PC-9 (cell line): ENCODE measurements at regions not wholly inside any gene's neighbourhood (a gene's known extent, or its start where the extent isn't known, plus 50 kb on each side); places are given as distances from the start of the nearest gene placed in this dataset.

Source experiments
- BruUV-seq: library from RNA; stranded (reverse); fragments of 400-500 nt; replicated peaks from 2 replicates; lab custom pipeline; 2021; lab: Mats Ljungman, UMichigan
- CTCF ChIA-PET: fragments of 300-600 bp; sonication (Branson Sonifier 250); formaldehyde crosslinking; loops from one replicate; lab custom pipeline; 2022; ENCODE audit warnings: antibody characterized with exemption; lab: Charles Lee
- POLR2A ChIA-PET: fragments of 300-600 bp; sonication (Branson Sonifier 250); formaldehyde crosslinking; loops from one replicate; lab custom pipeline; 2022; ENCODE audit warnings: antibody characterized with exemption; ENCODE audit not compliant: unreplicated experiment; lab: Charles Lee
- DNase-seq, 2 experiments: peaks; one replicate each; pipeline versions ENCODE4 v3.0.0 to v3.0.0-alpha.2; 2015 to 2022; ENCODE audit warnings: mixed read lengths in 1 of 2
- H2AFZ ChIP-seq: fragments of 200-600 bp; sonication (generic); 2 replicates; pipeline ENCODE4 v1.8.1; 2017; ENCODE audit warnings: antibody characterized with exemption
- H3F3A ChIP-seq: fragments of 200-600 bp; sonication (generic); 2 replicates; pipeline ENCODE4 v1.8.1; 2017; ENCODE audit warnings: antibody characterized with exemption, mild to moderate bottlenecking, low read depth; ENCODE audit not compliant: insufficient read depth
- H3K27ac ChIP-seq: fragments of 200-600 bp; sonication (generic); 2 replicates; pipeline ENCODE4 v1.6.1; 2016; ENCODE audit warnings: mixed run types
- H3K27me3 ChIP-seq: fragments of 200-600 bp; sonication (generic); 2 replicates; pipeline ENCODE4 v1.6.1; 2016; ENCODE audit warnings: low read depth, mixed run types; ENCODE audit not compliant: insufficient read depth
- H3K36me3 ChIP-seq: fragments of 200-600 bp; sonication (generic); 2 replicates; pipeline ENCODE4 v1.6.1; 2016; ENCODE audit warnings: low read depth, mixed run types
- H3K4me1 ChIP-seq: fragments of 200-600 bp; sonication (generic); replicated peaks from 2 replicates; pipeline ENCODE4 v1.6.1; 2016; ENCODE audit warnings: mixed run types; ENCODE audit not compliant: insufficient read depth
- H3K4me2 ChIP-seq: fragments of 200-600 bp; sonication (generic); 2 replicates; pipeline ENCODE4 v1.6.1; 2017; ENCODE audit warnings: mixed run types
- H3K4me3 ChIP-seq: fragments of 200-600 bp; sonication (generic); 2 replicates; pipeline ENCODE4 v1.6.1; 2016; ENCODE audit warnings: mixed run types
- H3K79me2 ChIP-seq: fragments of 200-600 bp; sonication (generic); 2 replicates; pipeline ENCODE4 v1.6.1; 2017; ENCODE audit warnings: low read depth, mixed run types
- H3K9me2 ChIP-seq: fragments of 200-600 bp; sonication (generic); 2 replicates; pipeline ENCODE4 v1.8.1; 2017; ENCODE audit warnings: mild to moderate bottlenecking; ENCODE audit not compliant: insufficient read depth
- H3K9me3 ChIP-seq: fragments of 200-600 bp; sonication (generic); 2 replicates; pipeline ENCODE4 v1.8.1; 2016; ENCODE audit warnings: low read depth; ENCODE audit not compliant: insufficient read depth
- H4K20me1 ChIP-seq: fragments of 200-600 bp; sonication (generic); 2 replicates; pipeline ENCODE4 v1.8.1; 2017; ENCODE audit not compliant: insufficient read depth
- CTCF ChIP-seq: fragments of 200-600 bp; sonication (generic); conservative IDR thresholded peaks from 2 replicates; pipeline ENCODE4 v1.6.1; 2017; ENCODE audit warnings: mixed run types, antibody characterized with exemption, mild to moderate bottlenecking, moderate library complexity
- EZH2 ChIP-seq: fragments of 200-600 bp; sonication (generic); IDR thresholded peaks from 2 replicates; pipeline ENCODE4 v1.8.0; 2017; ENCODE audit warnings: antibody characterized with exemption, low read depth
- intact Hi-C: fragments of 100-400 bp; cut with micrococcal nuclease; formaldehyde crosslinking; loops from one replicate; pipeline ENCODE4 v1.10.0; 2022; ENCODE audit not compliant: unreplicated experiment

GRCh38 chr2:220707261-220707660 is 864.8 kb downstream of the EPHA4 start:
- ChIA-PET POLR2A (interaction anchor here (0.5 to 0.6 kb wide), 2 partner anchors 85 to 941 kb away, joined by 3 to 5 read pairs; no protein-coding TSS in a partner anchor), CTCF (no interaction called here)
- DNase-seq: no peak
- intact Hi-C loops: no loop called here
- Histone ChIP-seq H4K20me1 (no peaks in the 10 kb centered on the region), H3K27ac (no peak overlapping the region), H3K27me3 (no peaks in the 10 kb centered on the region), H3K79me2 (no peaks in the 10 kb centered on the region), H3K4me3 (no peak overlapping the region), H3K9me3 (no peaks in the 10 kb centered on the region; the same call in 1 of the 2 replicates), H3K4me1 (no peaks in the 10 kb centered on the region), H3F3A (no peaks in the 10 kb centered on the region), H3K9me2 (no peaks in the 10 kb centered on the region), H2AFZ (no peak overlapping the region), H3K4me2 (no peak overlapping the region), H3K36me3 (no peaks in the 10 kb centered on the region)
- TF ChIP-seq CTCF: no peak
- no peak for TF ChIP-seq EZH2
- no TSS peak for BruUV-seq

- Histone ChIP-seq H3K4me2 (no peak overlapping the region), H3F3A (no peaks in the 10 kb centered on the region), H3K4me1 (no peaks in the 10 kb centered on the region), H3K79me2 (no peaks in the 10 kb centered on the region), H4K20me1 (no peaks in the 10 kb centered on the region), H3K27ac (no peak overlapping the region), H3K36me3 (no peaks in the 10 kb centered on the region), H3K4me3 (no peak overlapping the region), H2AFZ (no peak overlapping the region), H3K9me3 (no peaks in the 10 kb centered on the region; the same call in 1 of the 2 replicates), H3K27me3 (no peaks in the 10 kb centered on the region), H3K9me2 (no peaks in the 10 kb centered on the region)
- no peak for TF ChIP-seq EZH2
- no peak for TF ChIP-seq CTCF
- POLR2A ChIA-PET: no interaction called here
- CTCF ChIA-PET: no interaction called here
- DNase-seq: no peak
- intact Hi-C loops: no loop called here
- no TSS peak for BruUV-seq
These were observed 863.7 kb downstream of the EPHA4 start for GRCh38 chr2:220708366-220708765.

GRCh38 chr2:220717283-220717682 is 854.8 kb downstream of the EPHA4 start:
- H3K27ac ChIP-seq: no peak overlapping the region
- H2AFZ ChIP-seq: no peak overlapping the region
- H3K4me1 ChIP-seq: no peaks in the 10 kb centered on the region
- H3K36me3 ChIP-seq: no peaks in the 10 kb centered on the region
- no peaks in the 10 kb centered on the region for H4K20me1 ChIP-seq
- H3K79me2 ChIP-seq: no peaks in the 10 kb centered on the region
- H3K9me3 ChIP-seq: peaks cover 6% of the 10 kb centered on the region; the same call in 1 of the 2 replicates
- DNase-seq: no peak
- BruUV-seq: no TSS peak
- ChIA-PET CTCF (no interaction called here), POLR2A (no interaction called here)
- TF ChIP-seq CTCF (no peak), EZH2 (no peak)
- H3F3A ChIP-seq: no peaks in the 10 kb centered on the region
- H3K27me3 ChIP-seq: no peaks in the 10 kb centered on the region
- H3K9me2 ChIP-seq: no peaks in the 10 kb centered on the region
- intact Hi-C loops: no loop called here
- H3K4me2 ChIP-seq: no peak overlapping the region
- no peak overlapping the region for H3K4me3 ChIP-seq
